Trophoblast cell (in vitro differentiated cells and primary cell): ENCODE measurements at regions not wholly inside any gene's neighbourhood (a gene's known extent, or its start where the extent isn't known, plus 50 kb on each side); places are given as distances from the start of the nearest gene placed in this dataset.

Source experiments
- DNase-seq, 2 donors: peaks; one replicate each; pipeline ENCODE4 v3.0.0-alpha.2; 2016
- H2AFZ ChIP-seq: 2 replicates; pipeline ENCODE4 v1.6.1; 2013; ENCODE audit warnings: low read length, moderate library complexity, mild to moderate bottlenecking; ENCODE audit not compliant: insufficient read depth, poor library complexity
- H2AK5ac ChIP-seq: 2 replicates; pipeline ENCODE4 v1.6.1; 2013; ENCODE audit warnings: mild to moderate bottlenecking, low read length
- H2BK120ac ChIP-seq: 2 replicates; pipeline ENCODE4 v1.6.1; 2013; ENCODE audit warnings: low read length, mild to moderate bottlenecking, moderate library complexity; ENCODE audit not compliant: insufficient read depth, poor library complexity
- H2BK12ac ChIP-seq: 2 replicates; pipeline ENCODE4 v1.6.1; 2013; ENCODE audit warnings: mild to moderate bottlenecking, low read length, moderate library complexity
- H2BK5ac ChIP-seq: 2 replicates; pipeline ENCODE4 v1.6.1; 2013; ENCODE audit warnings: low read length, low read depth, moderate library complexity, mild to moderate bottlenecking; ENCODE audit not compliant: poor library complexity
- H3K14ac ChIP-seq: 2 replicates; pipeline ENCODE4 v1.6.1; 2013; ENCODE audit warnings: mild to moderate bottlenecking, low read length
- H3K18ac ChIP-seq: 2 replicates; pipeline ENCODE4 v1.6.1; 2013; ENCODE audit warnings: mild to moderate bottlenecking, low read length
- H3K23ac ChIP-seq: 2 replicates; pipeline ENCODE4 v1.6.1; 2013; ENCODE audit warnings: low read length
- H3K27ac ChIP-seq: 2 replicates; pipeline ENCODE4 v1.5.1; 2013; ENCODE audit warnings: low read depth, mild to moderate bottlenecking, inconsistent platforms, low read length, moderate library complexity
- H3K27me3 ChIP-seq: 2 replicates; pipeline ENCODE4 v1.6.1; 2013; ENCODE audit warnings: inconsistent platforms, mild to moderate bottlenecking, low read length, moderate library complexity; ENCODE audit not compliant: insufficient read depth
- H3K36me3 ChIP-seq, 2 experiments: 1 replicate in 1 of 2; 2 replicates in 1 of 2; pipeline ENCODE4 v1.6.1; 2013; ENCODE audit warnings: low read length in 2 of 2, mild to moderate bottlenecking in 2 of 2, moderate library complexity in 1 of 2; ENCODE audit not compliant: insufficient read depth in 2 of 2, control insufficient read depth in 1 of 2
- H3K4ac ChIP-seq: 2 replicates; pipeline ENCODE4 v1.6.1; 2013; ENCODE audit warnings: low read depth, mild to moderate bottlenecking, low read length, moderate library complexity
- H3K4me1 ChIP-seq, 2 experiments: 1 replicate in 1 of 2; 2 replicates in 1 of 2; pipeline ENCODE4 v1.6.1; 2013; ENCODE audit warnings: low read length in 2 of 2, mild to moderate bottlenecking in 2 of 2, moderate library complexity in 1 of 2; ENCODE audit not compliant: insufficient read depth in 2 of 2, control insufficient read depth in 1 of 2
- H3K4me2 ChIP-seq: 2 replicates; pipeline ENCODE4 v1.6.1; 2013; ENCODE audit warnings: inconsistent platforms, mild to moderate bottlenecking, low read length, moderate library complexity
- H3K4me3 ChIP-seq: 2 replicates; pipeline ENCODE4 v1.5.1; 2013; ENCODE audit warnings: mild to moderate bottlenecking, low read depth, low read length, inconsistent platforms
- H3K79me1 ChIP-seq: one replicate; pipeline ENCODE4 v1.6.1; 2013; ENCODE audit warnings: low read length
- H3K79me2 ChIP-seq: 2 replicates; pipeline ENCODE4 v1.6.1; 2013; ENCODE audit warnings: low read length, mild to moderate bottlenecking; ENCODE audit not compliant: control insufficient read depth, insufficient read depth, poor library complexity
- H3K9ac ChIP-seq: 2 replicates; pipeline ENCODE4 v1.6.1; 2013; ENCODE audit warnings: mild to moderate bottlenecking, low read length
- H3K9me3 ChIP-seq: 2 replicates; pipeline ENCODE4 v1.6.1; 2013; ENCODE audit warnings: low read depth, mild to moderate bottlenecking, control low read depth, inconsistent platforms, low read length; ENCODE audit not compliant: insufficient read depth
- H4K12ac ChIP-seq: 2 replicates; pipeline ENCODE4 v1.6.1; 2013; ENCODE audit warnings: low read depth, mild to moderate bottlenecking, low read length, moderate library complexity
- H4K8ac ChIP-seq: 2 replicates; pipeline ENCODE4 v1.6.1; 2013; ENCODE audit warnings: low read depth, mild to moderate bottlenecking, low read length, moderate library complexity
- H4K91ac ChIP-seq: one replicate; pipeline ENCODE4 v1.6.1; 2013; ENCODE audit warnings: low read depth, mild to moderate bottlenecking, low read length, moderate library complexity
- WGBS: extraction: QIAGEN DNeasy Blood & Tissue Kit; methylation state at CpG from one replicate; pipeline ENCODE4 v1.1.7; 2013; ENCODE audit warnings: missing lambda C conversion rate; ENCODE audit not compliant: insufficient read length, insufficient coverage; ENCODE audit errors: extremely low coverage; 5-methylcytosine and 5-hydroxymethylcytosine counted together

GRCh38 chr5:158172005-158172404, 313.1 kb upstream of the CLINT1 start:
- H3K36me3 ChIP-seq, result no peaks in the 10 kb centered on the region
- DNase-seq, result no peak
- no peak overlapping the region for H2BK12ac ChIP-seq
- no peak overlapping the region for H3K4me3 ChIP-seq
- H3K27ac ChIP-seq, result no peak overlapping the region
- peaks cover 0 to 5% of the 10 kb centered on the region in 2 experiments for H3K4me1 ChIP-seq
- no peak overlapping the region for H4K8ac ChIP-seq
- H2BK120ac ChIP-seq, result no peak overlapping the region
- H3K4ac ChIP-seq, result no peak overlapping the region
- H3K79me2 ChIP-seq, result no peaks in the 10 kb centered on the region
- no peak overlapping the region for H2AFZ ChIP-seq
- no peaks in the 10 kb centered on the region for H3K27me3 ChIP-seq
- no peaks in the 10 kb centered on the region for H3K79me1 ChIP-seq
- H4K12ac ChIP-seq, result no peak overlapping the region
- no peak overlapping the region for H3K18ac ChIP-seq
- no peak overlapping the region for H3K9ac ChIP-seq
- no peak overlapping the region for H2BK5ac ChIP-seq
- H3K4me2 ChIP-seq, result no peak overlapping the region
- no CpG with 5 or more reads among the region's 2 CpGs for WGBS
- H3K23ac ChIP-seq, result no peak overlapping the region
- no peak overlapping the region for H2AK5ac ChIP-seq
- no peaks in the 10 kb centered on the region for H3K9me3 ChIP-seq
- no peak overlapping the region for H4K91ac ChIP-seq
- H3K14ac ChIP-seq, result no peak overlapping the region

GRCh38 chr5:158170534-158170933, 311.6 kb upstream of the CLINT1 start:
- WGBS, result no CpG with 5 or more reads among the region's 2 CpGs
- Histone ChIP-seq H3K9ac (no peak overlapping the region), H4K91ac (no peak overlapping the region), H3K36me3 (no peaks in the 10 kb centered on the region), H3K18ac (no peak overlapping the region), H3K14ac (no peak overlapping the region), H3K27ac (no peak overlapping the region), H3K23ac (no peak overlapping the region), H2BK120ac (no peak overlapping the region), H3K4me3 (no peak overlapping the region), H4K12ac (no peak overlapping the region), H2BK5ac (no peak overlapping the region), H3K79me1 (no peaks in the 10 kb centered on the region), H3K4ac (no peak overlapping the region), H3K79me2 (no peaks in the 10 kb centered on the region), H3K27me3 (no peaks in the 10 kb centered on the region), H2AFZ (no peak overlapping the region), H3K9me3 (no peaks in the 10 kb centered on the region), H2AK5ac (no peak overlapping the region), H4K8ac (no peak overlapping the region), H2BK12ac (no peak overlapping the region), H3K4me2 (no peak overlapping the region), H3K4me1 (peaks cover 0 to 1% of the 10 kb centered on the region in 2 experiments)
- no peak for DNase-seq

- H3K9ac ChIP-seq, result no peak overlapping the region
- H3K18ac ChIP-seq, result no peak overlapping the region
- no peak overlapping the region for H2AFZ ChIP-seq
- DNase-seq, result no peak
- no peak overlapping the region for H2BK12ac ChIP-seq
- H2BK5ac ChIP-seq, result no peak overlapping the region
- H3K4me1 ChIP-seq, result no peaks in the 10 kb centered on the region
- H3K9me3 ChIP-seq, result no peaks in the 10 kb centered on the region
- no peaks in the 10 kb centered on the region for H3K79me1 ChIP-seq
- H3K4ac ChIP-seq, result no peak overlapping the region
- no peak overlapping the region for H4K91ac ChIP-seq
- H3K14ac ChIP-seq, result no peak overlapping the region
- no peaks in the 10 kb centered on the region for H3K27me3 ChIP-seq
- no peaks in the 10 kb centered on the region for H3K79me2 ChIP-seq
- H2BK120ac ChIP-seq, result no peak overlapping the region
- no peak overlapping the region for H3K23ac ChIP-seq
- no peak overlapping the region for H4K12ac ChIP-seq
- no peak overlapping the region for H3K4me2 ChIP-seq
- WGBS, result no CpG with 5 or more reads among the region's 3 CpGs
- H3K36me3 ChIP-seq, result no peaks in the 10 kb centered on the region
- no peak overlapping the region for H3K27ac ChIP-seq
- H4K8ac ChIP-seq, result no peak overlapping the region
- H3K4me3 ChIP-seq, result no peak overlapping the region
- H2AK5ac ChIP-seq, result no peak overlapping the region
Observed at GRCh38 chr5:158170060-158170459, 311.1 kb upstream of the CLINT1 start.

- H3K4me3 ChIP-seq, result no peak overlapping the region
- H3K4ac ChIP-seq, result no peak overlapping the region
- H3K4me2 ChIP-seq, result no peak overlapping the region
- H2AK5ac ChIP-seq, result no peak overlapping the region
- H3K18ac ChIP-seq, result no peak overlapping the region
- no peak for DNase-seq
- H2BK12ac ChIP-seq, result no peak overlapping the region
- no peak overlapping the region for H3K14ac ChIP-seq
- no peaks in the 10 kb centered on the region for H3K36me3 ChIP-seq
- no peaks in the 10 kb centered on the region for H3K4me1 ChIP-seq
- no peak overlapping the region for H3K23ac ChIP-seq
- no peak overlapping the region for H4K12ac ChIP-seq
- no peak overlapping the region for H4K8ac ChIP-seq
- no peak overlapping the region for H4K91ac ChIP-seq
- H3K9ac ChIP-seq, result no peak overlapping the region
- no peak overlapping the region for H3K27ac ChIP-seq
- H3K27me3 ChIP-seq, result no peaks in the 10 kb centered on the region
- H3K79me1 ChIP-seq, result no peaks in the 10 kb centered on the region
- H3K9me3 ChIP-seq, result no peaks in the 10 kb centered on the region
- no CpG with 5 or more reads among the region's 5 CpGs for WGBS
- H2BK5ac ChIP-seq, result no peak overlapping the region
- no peak overlapping the region for H2BK120ac ChIP-seq
- no peaks in the 10 kb centered on the region for H3K79me2 ChIP-seq
- H2AFZ ChIP-seq, result no peak overlapping the region
Observed at GRCh38 chr5:158166424-158166823, 307.5 kb upstream of the CLINT1 start.
